ENCODE measurements at regions not wholly inside any gene's neighbourhood (a gene's known extent, or its start where the extent isn't known, plus 50 kb on each side); places are given as distances from the start of the nearest gene placed in this dataset.

DNA sequence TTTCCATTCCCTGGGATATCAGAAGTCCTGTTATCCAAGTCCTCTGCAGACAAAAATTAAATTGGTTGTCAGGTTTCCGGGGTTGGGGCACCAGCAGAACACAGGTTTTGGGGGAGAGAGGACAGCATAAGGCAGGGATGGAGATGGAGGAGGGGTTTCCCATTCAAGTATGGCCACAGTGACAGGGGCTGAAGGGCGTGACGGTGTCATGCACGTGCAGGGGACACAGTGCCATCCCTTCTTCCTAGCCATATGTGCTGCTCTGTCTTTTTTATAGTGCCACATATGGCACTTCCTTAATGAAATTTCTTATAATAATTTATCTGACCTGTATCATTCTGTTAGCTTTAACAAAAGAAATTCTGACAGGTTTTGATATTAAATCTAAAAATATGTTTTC, 259.2 kb downstream of the PTEN start:
- Mint-ChIP-seq H3K4me3 (ENCODE audit: low read depth) (no peak overlapping the region), H3K27ac (no peak overlapping the region), H3K4me1 (ENCODE audit: low read depth) (no peaks in the 10 kb centered on the region), H3K36me3 (ENCODE audit: insufficient read depth) (no peaks in the 10 kb centered on the region), H3K9me3 (ENCODE audit: low read depth) (no peaks in the 10 kb centered on the region), H3K27me3 (peaks cover 29% of the 10 kb centered on the region)
- no peak for DNase-seq (ENCODE audit: low spot score, unreplicated experiment)
- TF ChIP-seq, protein P1, sequence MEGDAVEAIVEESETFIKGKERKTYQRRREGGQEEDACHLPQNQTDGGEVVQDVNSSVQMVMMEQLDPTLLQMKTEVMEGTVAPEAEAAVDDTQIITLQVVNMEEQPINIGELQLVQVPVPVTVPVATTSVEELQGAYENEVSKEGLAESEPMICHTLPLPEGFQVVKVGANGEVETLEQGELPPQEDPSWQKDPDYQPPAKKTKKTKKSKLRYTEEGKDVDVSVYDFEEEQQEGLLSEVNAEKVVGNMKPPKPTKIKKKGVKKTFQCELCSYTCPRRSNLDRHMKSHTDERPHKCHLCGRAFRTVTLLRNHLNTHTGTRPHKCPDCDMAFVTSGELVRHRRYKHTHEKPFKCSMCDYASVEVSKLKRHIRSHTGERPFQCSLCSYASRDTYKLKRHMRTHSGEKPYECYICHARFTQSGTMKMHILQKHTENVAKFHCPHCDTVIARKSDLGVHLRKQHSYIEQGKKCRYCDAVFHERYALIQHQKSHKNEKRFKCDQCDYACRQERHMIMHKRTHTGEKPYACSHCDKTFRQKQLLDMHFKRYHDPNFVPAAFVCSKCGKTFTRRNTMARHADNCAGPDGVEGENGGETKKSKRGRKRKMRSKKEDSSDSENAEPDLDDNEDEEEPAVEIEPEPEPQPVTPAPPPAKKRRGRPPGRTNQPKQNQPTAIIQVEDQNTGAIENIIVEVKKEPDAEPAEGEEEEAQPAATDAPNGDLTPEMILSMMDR (IDR thresholded peaks at IDR 0.05; ENCODE audit: unreplicated experiment), result no peak

DNA sequence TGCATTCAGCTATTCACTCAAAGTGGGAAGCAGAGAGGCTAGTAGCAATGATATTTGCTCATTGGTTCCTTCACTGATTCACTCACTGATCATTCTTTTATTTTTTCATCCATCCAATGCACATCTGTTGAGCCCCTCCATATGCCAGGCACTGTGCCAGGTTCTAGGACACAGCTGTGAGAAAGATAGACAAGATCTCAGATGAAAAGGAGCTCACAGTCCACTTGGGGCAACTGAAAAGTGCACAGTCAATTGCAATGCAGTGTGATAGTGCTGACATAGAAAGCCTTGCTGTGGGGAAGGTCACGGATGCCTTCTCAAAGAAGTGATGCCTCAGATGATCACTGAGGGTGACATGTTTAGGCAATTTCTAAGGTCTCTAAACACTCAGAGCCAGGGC, 262.3 kb downstream of the PTEN start:
- H3K27me3 Mint-ChIP-seq, result peaks cover 22% of the 10 kb centered on the region
- H3K27ac Mint-ChIP-seq, result no peak overlapping the region
- TF ChIP-seq, protein P1 (IDR thresholded peaks at IDR 0.05; ENCODE audit: unreplicated experiment), result no peak
- DNase-seq (ENCODE audit: low spot score, unreplicated experiment), result no peak
- no peaks in the 10 kb centered on the region for H3K4me1 Mint-ChIP-seq (ENCODE audit: low read depth)
- no peaks in the 10 kb centered on the region for H3K36me3 Mint-ChIP-seq (ENCODE audit: insufficient read depth)
- no peak overlapping the region for H3K4me3 Mint-ChIP-seq (ENCODE audit: low read depth)
- H3K9me3 Mint-ChIP-seq (ENCODE audit: low read depth), result no peaks in the 10 kb centered on the region

DNA sequence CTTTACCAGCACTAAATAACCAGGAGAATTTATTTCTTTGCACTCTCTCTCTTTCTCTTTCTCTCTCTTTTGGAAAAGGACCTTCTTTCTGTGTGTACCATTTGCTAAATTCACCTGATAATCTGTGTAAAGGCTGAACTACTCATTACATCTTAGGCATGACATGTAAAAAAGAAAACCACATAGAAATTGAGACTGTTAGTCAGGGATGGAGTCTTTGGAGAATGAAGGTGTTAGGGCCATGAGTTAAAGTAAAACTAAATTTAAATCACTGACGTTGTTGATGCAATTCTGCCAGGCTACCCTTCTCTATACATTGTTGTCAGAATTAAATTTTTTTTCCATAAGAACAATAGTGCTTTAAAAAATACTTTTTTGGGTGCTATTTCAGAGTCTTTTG, 263.3 kb downstream of the PTEN start:
- DNase-seq (ENCODE audit: low spot score, unreplicated experiment), result no peak
- Mint-ChIP-seq H3K27ac (no peak overlapping the region), H3K4me1 (ENCODE audit: low read depth) (no peaks in the 10 kb centered on the region), H3K9me3 (ENCODE audit: low read depth) (no peaks in the 10 kb centered on the region), H3K36me3 (ENCODE audit: insufficient read depth) (no peaks in the 10 kb centered on the region), H3K27me3 (peaks cover 17% of the 10 kb centered on the region), H3K4me3 (ENCODE audit: low read depth) (no peak overlapping the region)
- TF ChIP-seq, protein P1 (IDR thresholded peaks at IDR 0.05; ENCODE audit: unreplicated experiment), result no peak

DNA sequence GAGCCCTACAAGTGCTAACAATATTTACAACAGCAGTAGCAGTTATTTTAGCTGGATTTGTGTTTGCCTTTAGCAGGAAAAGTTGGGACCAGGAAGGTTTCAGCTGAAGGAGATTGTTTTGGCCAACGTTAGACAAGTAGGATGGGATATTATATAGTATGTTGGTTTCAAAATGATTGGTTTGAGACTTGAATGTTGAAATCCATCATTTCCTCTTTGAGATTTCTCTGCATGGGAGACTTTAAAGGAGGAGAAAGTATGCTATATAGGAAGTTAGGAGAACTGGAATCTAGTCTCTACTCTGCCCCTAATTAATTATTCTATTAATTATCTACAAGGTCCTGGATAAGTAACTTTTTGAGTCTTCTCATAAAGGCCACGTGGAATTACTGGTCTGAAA, 263.8 kb downstream of the PTEN start:
- TF ChIP-seq, protein P1 (IDR thresholded peaks at IDR 0.05; ENCODE audit: unreplicated experiment), result no peak
- Mint-ChIP-seq H3K9me3 (ENCODE audit: low read depth) (no peaks in the 10 kb centered on the region), H3K27ac (no peak overlapping the region), H3K4me1 (ENCODE audit: low read depth) (no peaks in the 10 kb centered on the region), H3K27me3 (peaks cover 11% of the 10 kb centered on the region), H3K36me3 (ENCODE audit: insufficient read depth) (no peaks in the 10 kb centered on the region), H3K4me3 (ENCODE audit: low read depth) (no peak overlapping the region)
- DNase-seq (ENCODE audit: low spot score, unreplicated experiment), result no peak

DNA sequence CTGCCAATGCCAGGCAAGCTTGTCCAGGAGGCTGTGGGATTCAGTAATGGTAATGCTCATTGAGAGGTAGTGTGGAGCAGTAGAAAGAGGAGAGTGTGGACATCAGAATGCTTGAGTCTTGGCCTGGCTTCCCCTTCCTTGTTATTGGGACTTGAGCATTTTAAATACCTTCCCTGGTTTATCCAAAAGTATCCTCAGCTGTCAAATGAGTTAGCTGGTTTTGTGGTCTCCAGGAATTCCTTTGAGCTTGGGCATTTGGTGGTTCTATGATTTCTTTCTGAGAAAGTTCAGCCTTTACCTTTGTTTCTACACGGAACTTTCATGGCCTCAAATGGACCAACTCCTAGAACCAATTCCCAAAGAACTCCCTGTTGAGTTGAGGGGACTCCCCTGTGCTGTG, 264.3 kb downstream of the PTEN start:
- no peaks in the 10 kb centered on the region for H3K4me1 Mint-ChIP-seq (ENCODE audit: low read depth)
- no peaks in the 10 kb centered on the region for H3K36me3 Mint-ChIP-seq (ENCODE audit: insufficient read depth)
- no peak overlapping the region for H3K27ac Mint-ChIP-seq
- H3K9me3 Mint-ChIP-seq (ENCODE audit: low read depth), result no peaks in the 10 kb centered on the region
- TF ChIP-seq, protein P1 (IDR thresholded peaks at IDR 0.05; ENCODE audit: unreplicated experiment), result no peak
- no peak overlapping the region for H3K4me3 Mint-ChIP-seq (ENCODE audit: low read depth)
- no peak for DNase-seq (ENCODE audit: low spot score, unreplicated experiment)
- peaks cover 8% of the 10 kb centered on the region for H3K27me3 Mint-ChIP-seq

All from progenitor cell of endocrine pancreas (in vitro differentiated cells).